ENCODE measurements at regions not wholly inside any gene's neighbourhood (a gene's known extent, or its start where the extent isn't known, plus 50 kb on each side); places are given as distances from the start of the nearest gene placed in this dataset.
"Not testable (repeated sequence)": the region's sequence is repeated elsewhere in the genome, so short reads cannot be mapped to it uniquely, and the experiment has no call there.

DNA sequence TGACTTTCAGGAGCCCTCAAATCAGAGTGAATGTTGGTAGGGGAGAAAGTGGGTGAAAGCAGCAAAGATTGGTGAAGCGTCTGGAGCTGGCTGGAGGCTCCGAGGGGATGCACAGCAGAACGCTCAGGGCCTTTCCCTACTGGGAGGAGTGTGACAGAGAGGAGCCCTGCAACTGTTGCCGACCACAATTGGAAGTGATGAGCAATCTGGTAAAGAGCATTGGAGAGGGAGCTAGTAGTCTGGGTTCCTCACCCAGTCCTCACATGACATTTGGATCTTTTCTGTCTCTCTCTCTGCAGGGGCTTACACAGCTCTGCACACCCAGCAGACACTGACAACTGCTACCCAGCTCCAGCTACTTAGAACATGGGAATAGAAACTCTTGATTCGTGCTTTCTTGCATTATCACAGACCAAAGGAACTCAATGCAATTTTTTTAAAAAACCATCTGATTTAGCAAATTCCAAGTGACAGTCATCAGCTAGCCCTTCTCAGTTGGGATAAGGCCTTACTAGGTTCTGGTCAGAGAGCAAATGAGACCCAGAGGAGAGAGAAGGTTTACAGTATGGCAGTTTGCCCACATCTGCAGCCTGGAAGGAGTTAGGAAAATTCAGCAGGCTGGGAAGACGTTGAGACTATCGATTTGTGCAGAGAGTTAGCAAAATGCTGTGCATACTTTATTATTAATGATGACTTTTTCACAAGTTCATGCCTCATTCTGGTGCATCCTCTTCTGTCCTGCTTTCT lies 278.0 kb upstream of the PLET1 start:
- Histone ChIP-seq H3K27ac (no peak overlapping the region), H3K36me3 (ENCODE audit: insufficient read depth) (no peaks in the 10 kb centered on the region), H2AFZ (ENCODE audit: low read depth) (no peak overlapping the region), H3K79me2 (ENCODE audit: insufficient read depth, low read depth) (no peaks in the 10 kb centered on the region), H3K4me1 (ENCODE audit: low read depth, poor library complexity, severe bottlenecking) (no peaks in the 10 kb centered on the region), H3K4me3 (IDR thresholded peaks at IDR 0.05; ENCODE audit: insufficient read depth, low read depth, low read length) (no peak overlapping the region), H3K9ac (no peak overlapping the region), H3K27me3 (ENCODE audit: insufficient read depth, low read depth) (no peaks in the 10 kb centered on the region), H4K20me1 (ENCODE audit: insufficient read depth) (no peaks in the 10 kb centered on the region), H3K4me2 (no peak overlapping the region)
- no peak for TF ChIP-seq CTCF (conservative IDR thresholded peaks at IDR 0.05; ENCODE audit: low read depth, low read length)

GRCh38 chr11:112539281-112539555 lies 278.6 kb upstream of the PLET1 start:
- H3K79me2 ChIP-seq (ENCODE audit: insufficient read depth, low read depth); H3K27me3 ChIP-seq (ENCODE audit: insufficient read depth, low read depth); H2AFZ ChIP-seq (ENCODE audit: low read depth); H3K4me3 ChIP-seq (IDR thresholded peaks at IDR 0.05; ENCODE audit: insufficient read depth, low read depth, low read length); H3K36me3 ChIP-seq (ENCODE audit: insufficient read depth); H4K20me1 ChIP-seq (ENCODE audit: insufficient read depth); H3K27ac ChIP-seq; H3K9ac ChIP-seq; H3K4me1 ChIP-seq (ENCODE audit: low read depth, poor library complexity, severe bottlenecking); H3K4me2 ChIP-seq: not testable (repeated sequence)

GRCh38 chr11:112539741-112540140 lies 279.1 kb upstream of the PLET1 start:
- Histone ChIP-seq H3K4me1 (ENCODE audit: low read depth, poor library complexity, severe bottlenecking) (no peaks in the 10 kb centered on the region), H3K4me3 (IDR thresholded peaks at IDR 0.05; ENCODE audit: insufficient read depth, low read depth, low read length) (no peak overlapping the region), H3K4me2 (no peak overlapping the region), H3K27ac (no peak overlapping the region), H3K27me3 (ENCODE audit: insufficient read depth, low read depth) (no peaks in the 10 kb centered on the region), H3K36me3 (ENCODE audit: insufficient read depth) (no peaks in the 10 kb centered on the region), H2AFZ (ENCODE audit: low read depth) (no peak overlapping the region), H3K79me2 (ENCODE audit: insufficient read depth, low read depth) (no peaks in the 10 kb centered on the region), H3K9ac (no peak overlapping the region), H4K20me1 (ENCODE audit: insufficient read depth) (no peaks in the 10 kb centered on the region)
- no peak for TF ChIP-seq CTCF (conservative IDR thresholded peaks at IDR 0.05; ENCODE audit: low read depth, low read length)

DNA sequence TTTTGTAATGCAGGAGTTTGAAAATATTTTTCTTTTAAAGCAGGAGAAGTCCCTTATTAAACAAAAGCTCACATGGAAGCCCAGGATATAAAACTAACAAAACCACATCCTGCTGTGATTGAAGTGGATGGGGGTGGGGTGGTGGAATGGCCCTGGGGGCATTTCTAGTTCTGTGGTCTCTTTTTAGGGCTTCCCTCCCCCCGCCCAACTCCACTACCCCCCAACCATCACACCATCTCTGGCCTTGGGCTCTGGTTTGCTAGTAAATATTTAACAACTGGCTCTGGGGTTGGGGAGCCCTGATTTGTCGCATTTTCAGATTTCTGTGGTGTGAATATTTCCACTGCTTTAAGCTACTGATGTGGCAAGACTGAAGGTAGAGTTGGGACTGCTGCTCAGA lies 279.6 kb upstream of the PLET1 start:
- Histone ChIP-seq H3K36me3 (ENCODE audit: insufficient read depth) (no peaks in the 10 kb centered on the region), H3K4me2 (no peak overlapping the region), H3K27ac (no peak overlapping the region), H3K79me2 (ENCODE audit: insufficient read depth, low read depth) (no peaks in the 10 kb centered on the region), H2AFZ (ENCODE audit: low read depth) (no peak overlapping the region), H3K27me3 (ENCODE audit: insufficient read depth, low read depth) (no peaks in the 10 kb centered on the region), H4K20me1 (ENCODE audit: insufficient read depth) (no peaks in the 10 kb centered on the region), H3K4me3 (IDR thresholded peaks at IDR 0.05; ENCODE audit: insufficient read depth, low read depth, low read length) (no peak overlapping the region), H3K4me1 (ENCODE audit: low read depth, poor library complexity, severe bottlenecking) (no peaks in the 10 kb centered on the region), H3K9ac (no peak overlapping the region)
- no peak for TF ChIP-seq CTCF (conservative IDR thresholded peaks at IDR 0.05; ENCODE audit: low read depth, low read length)

DNA sequence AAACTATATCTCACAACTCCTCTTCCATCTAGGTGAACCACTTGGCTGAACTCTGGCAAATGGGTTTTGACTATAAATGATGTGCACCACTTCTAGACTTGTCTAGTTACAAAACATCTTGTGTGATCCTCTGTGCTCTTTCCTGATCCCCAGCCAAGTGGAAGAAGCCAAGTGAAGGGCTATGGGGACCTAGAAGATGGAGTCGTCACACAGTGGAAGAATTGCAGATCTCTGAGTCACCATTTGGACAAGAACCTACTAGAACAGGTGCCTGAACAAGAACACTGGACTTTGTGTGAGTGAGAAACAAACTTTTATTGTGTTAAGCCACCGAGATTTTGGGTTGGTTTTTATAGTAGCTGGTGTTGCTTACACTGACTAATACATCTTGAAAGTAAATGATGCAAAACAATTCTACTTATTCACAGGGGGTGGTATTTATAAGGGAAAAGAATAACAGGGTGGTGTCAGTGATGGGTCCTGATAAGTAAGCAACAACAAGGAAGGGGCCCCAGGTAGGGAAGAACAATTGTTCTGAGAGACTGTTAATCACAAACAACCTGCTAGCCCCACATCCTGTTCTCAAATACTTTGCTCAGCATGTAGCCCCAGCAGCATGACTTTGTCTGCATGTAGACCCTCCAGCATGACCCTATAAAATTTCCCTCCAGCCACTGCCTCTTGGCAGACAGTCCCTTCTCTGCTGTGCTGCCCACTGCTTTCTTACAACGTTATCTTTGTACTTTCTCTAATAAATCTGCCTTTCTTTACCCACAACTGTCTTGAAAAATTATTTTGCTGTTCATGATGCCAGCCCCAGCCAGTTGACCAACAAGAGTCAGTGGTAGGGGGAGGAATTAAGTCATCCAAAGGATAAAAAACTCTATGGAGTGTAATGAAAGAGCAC lies 280.7 kb upstream of the PLET1 start:
- Histone ChIP-seq H2AFZ (ENCODE audit: low read depth) (no peak overlapping the region), H3K79me2 (ENCODE audit: insufficient read depth, low read depth) (no peaks in the 10 kb centered on the region), H3K27ac (no peak overlapping the region), H3K4me3 (IDR thresholded peaks at IDR 0.05; ENCODE audit: insufficient read depth, low read depth, low read length) (no peak overlapping the region), H3K36me3 (ENCODE audit: insufficient read depth) (no peaks in the 10 kb centered on the region), H3K27me3 (ENCODE audit: insufficient read depth, low read depth) (no peaks in the 10 kb centered on the region), H3K9ac (no peak overlapping the region), H3K4me1 (ENCODE audit: low read depth, poor library complexity, severe bottlenecking) (no peaks in the 10 kb centered on the region), H4K20me1 (ENCODE audit: insufficient read depth) (no peaks in the 10 kb centered on the region), H3K4me2 (no peak overlapping the region)
- TF ChIP-seq CTCF (conservative IDR thresholded peaks at IDR 0.05; ENCODE audit: low read depth, low read length): no peak
